IMR-90 (cell line): ENCODE measurements at regions not wholly inside any gene's neighbourhood (a gene's known extent, or its start where the extent isn't known, plus 50 kb on each side); places are given as distances from the start of the nearest gene placed in this dataset.

Experiments used
- ATAC-seq: fragments of 200-7000 bp; cut with Tn5 transposase; 2 replicates; pipeline ENCODE4 v1.9.1; 2020; ENCODE audit warnings: low read depth, mild to moderate bottlenecking, moderate library complexity
- BruUV-seq: library from RNA; stranded (reverse); fragments of 400-500 nt; replicated peaks from 2 replicates; lab custom pipeline; 2021; lab: Mats Ljungman, UMichigan
- CTCF ChIA-PET: fragments of 300-600 bp; formaldehyde crosslinking; extraction: SDS; loops from one replicate; lab custom pipeline; 2021; ENCODE audit warnings: antibody characterized with exemption; lab: Yijun Ruan, JAX
- POLR2A ChIA-PET: fragments of 300-600 bp; sonication (Branson Sonifier 250); formaldehyde crosslinking; loops from one replicate; lab custom pipeline; 2022; ENCODE audit warnings: antibody characterized with exemption; ENCODE audit not compliant: unreplicated experiment; lab: Charles Lee
- DNase-seq: peaks from one replicate; pipeline ENCODE4 v3.0.0; 2013
- H2AFZ ChIP-seq: replicated peaks from 2 replicates; pipeline ENCODE3; 2013; ENCODE audit warnings: low read length, mild to moderate bottlenecking; ENCODE audit not compliant: poor library complexity
- H2AK5ac ChIP-seq: 2 replicates; pipeline ENCODE4 v1.6.1; 2013; ENCODE audit warnings: low read depth, low read length, inconsistent platforms
- H2AK9ac ChIP-seq: replicated peaks from 2 replicates; pipeline ENCODE3; 2013; ENCODE audit warnings: mild to moderate bottlenecking, low read depth, low read length, moderate library complexity; ENCODE audit not compliant: poor library complexity
- H2BK120ac ChIP-seq: 2 replicates; pipeline ENCODE4 v1.6.1; 2013; ENCODE audit warnings: low read depth, low read length, inconsistent platforms
- H2BK15ac ChIP-seq: 3 replicates; pipeline ENCODE4 v1.6.1; 2013; ENCODE audit warnings: low read depth, low read length, inconsistent platforms
- H2BK20ac ChIP-seq: 2 replicates; pipeline ENCODE4 v1.6.1; 2013; ENCODE audit warnings: low read depth, mild to moderate bottlenecking, inconsistent platforms, low read length, moderate library complexity
- H2BK5ac ChIP-seq: 2 replicates; pipeline ENCODE4 v1.6.1; 2013; ENCODE audit warnings: mild to moderate bottlenecking, low read depth, low read length, inconsistent platforms; ENCODE audit not compliant: poor library complexity, severe bottlenecking
- H3K14ac ChIP-seq: replicated peaks from 2 replicates; pipeline ENCODE4 v1.6.1; 2013; ENCODE audit warnings: low read depth, low read length, inconsistent platforms
- H3K18ac ChIP-seq: 2 replicates; pipeline ENCODE4 v1.6.1; 2013; ENCODE audit warnings: low read depth, low read length, control low read depth
- H3K23ac ChIP-seq: 2 replicates; pipeline ENCODE4 v1.6.1; 2013; ENCODE audit warnings: low read depth, low read length, inconsistent platforms
- H3K27ac ChIP-seq: 2 replicates; pipeline ENCODE4 v1.5.1; 2013; ENCODE audit warnings: mild to moderate bottlenecking, control low read depth, low read length; ENCODE audit not compliant: insufficient read depth
- H3K27me3 ChIP-seq: 2 replicates; pipeline ENCODE4 v1.6.1; 2013; ENCODE audit warnings: low read length; ENCODE audit not compliant: control insufficient read depth, insufficient read depth
- H3K36me3 ChIP-seq: 2 replicates; pipeline ENCODE4 v1.6.1; 2013; ENCODE audit warnings: low read length, mixed read lengths; ENCODE audit not compliant: control insufficient read depth, insufficient read depth
- H3K4ac ChIP-seq: 2 replicates; pipeline ENCODE4 v1.6.1; 2013; ENCODE audit warnings: low read depth, low read length, inconsistent platforms
- H3K4me1 ChIP-seq: 2 replicates; pipeline ENCODE4 v1.6.1; 2013; ENCODE audit warnings: low read length, mixed read lengths; ENCODE audit not compliant: control insufficient read depth, insufficient read depth
- H3K4me2 ChIP-seq: 2 replicates; pipeline ENCODE4 v1.6.1; 2013; ENCODE audit warnings: low read depth, mild to moderate bottlenecking, control low read depth, low read length, moderate library complexity
- H3K4me3 ChIP-seq: 2 replicates; pipeline ENCODE4 v1.5.1; 2013; ENCODE audit warnings: low read depth, mild to moderate bottlenecking, control low read depth, low read length, moderate library complexity; ENCODE audit not compliant: insufficient read depth
- H3K56ac ChIP-seq: 2 replicates; pipeline ENCODE4 v1.6.1; 2013; ENCODE audit warnings: low read length, inconsistent platforms; ENCODE audit not compliant: insufficient read depth; ENCODE audit errors: extremely low read depth
- H3K79me1 ChIP-seq, 2 experiments: 2 replicates each; pipeline ENCODE4 v1.6.1; 2013; ENCODE audit warnings: low read length in 2 of 2, inconsistent platforms in 1 of 2, low read depth in 1 of 2
- H3K9ac ChIP-seq: 2 replicates; pipeline ENCODE4 v1.6.1; 2013; ENCODE audit warnings: low read depth, low read length, control low read depth
- H3K9me1 ChIP-seq: 2 replicates; pipeline ENCODE4 v1.6.1; 2013; ENCODE audit warnings: low read length, inconsistent platforms; ENCODE audit not compliant: insufficient read depth
- H3K9me3 ChIP-seq: 2 replicates; pipeline ENCODE4 v1.6.1; 2013; ENCODE audit warnings: low read length; ENCODE audit not compliant: control insufficient read depth, insufficient read depth
- H4K20me1 ChIP-seq: 2 replicates; pipeline ENCODE4 v1.6.1; 2013; ENCODE audit warnings: low read length, inconsistent platforms; ENCODE audit not compliant: insufficient read depth
- H4K5ac ChIP-seq: 2 replicates; pipeline ENCODE4 v1.6.1; 2013; ENCODE audit warnings: mild to moderate bottlenecking, low read depth, low read length, control low read depth
- H4K8ac ChIP-seq, 2 experiments: 2 replicates each; pipeline ENCODE4 v1.6.1; 2013; ENCODE audit warnings: low read depth in 2 of 2, low read length in 2 of 2, control low read depth in 1 of 2, inconsistent platforms in 1 of 2
- H4K91ac ChIP-seq: 2 replicates; pipeline ENCODE4 v1.6.1; 2013; ENCODE audit warnings: low read depth, low read length, inconsistent platforms; ENCODE audit not compliant: insufficient read depth
- BHLHE40 ChIP-seq: fragments of 150-350 bp; IDR thresholded peaks from 2 replicates; pipeline ENCODE4 v1.6.1; 2016; ENCODE audit warnings: mild to moderate bottlenecking, low read depth, low read length
- CEBPB ChIP-seq: IDR thresholded peaks from 2 replicates; pipeline ENCODE4 v1.6.1; 2012; ENCODE audit warnings: low read depth, low read length, improper control_type of control experiment
- FOS ChIP-seq: fragments of 150-350 bp; IDR thresholded peaks from 2 replicates; pipeline ENCODE4 v1.6.1; 2016; ENCODE audit warnings: low read depth, low read length
- MAFK ChIP-seq: IDR thresholded peaks from 2 replicates; pipeline ENCODE4 v1.6.1; 2012; ENCODE audit warnings: low read depth, low read length, improper control_type of control experiment
- MAZ ChIP-seq: IDR thresholded peaks from 2 replicates; pipeline ENCODE4 v1.6.1; 2012; ENCODE audit warnings: low read depth, mild to moderate bottlenecking, low read length, improper control_type of control experiment, moderate library complexity, borderline replicate concordance
- NFE2L2 ChIP-seq: fragments of 150-350 bp; IDR thresholded peaks from 2 replicates; pipeline ENCODE4 v1.6.1; 2016; ENCODE audit warnings: low read depth, mild to moderate bottlenecking, low read length
- POLR2A ChIP-seq: IDR thresholded peaks from 2 replicates; pipeline ENCODE4 v1.6.1; 2012; ENCODE audit warnings: mild to moderate bottlenecking, low read depth, low read length
- RAD21 ChIP-seq: IDR thresholded peaks from 2 replicates; pipeline ENCODE4 v1.6.1; 2012; ENCODE audit warnings: low read length, improper control_type of control experiment
- RCOR1 ChIP-seq: IDR thresholded peaks from 2 replicates; pipeline ENCODE4 v1.6.1; 2012; ENCODE audit warnings: mild to moderate bottlenecking, low read length, improper control_type of control experiment; ENCODE audit not compliant: insufficient replicate concordance
- RFX5 ChIP-seq: IDR thresholded peaks from 2 replicates; pipeline ENCODE4 v1.8.0; 2012; ENCODE audit warnings: low read depth, mild to moderate bottlenecking, low read length, moderate library complexity
- SMC3 ChIP-seq: fragments of 150-350 bp; IDR thresholded peaks from 2 replicates; pipeline ENCODE4 v1.6.1; 2016; ENCODE audit warnings: low read depth, mild to moderate bottlenecking, antibody characterized with exemption, low read length, moderate library complexity
- WGBS, 2 experiments: methylation state at CpG; one replicate each; pipeline versions ENCODE4 v1.1.5 to v1.1.7; 2013; ENCODE audit warnings: missing lambda C conversion rate in 2 of 2; ENCODE audit not compliant: insufficient read length in 1 of 2; ENCODE audit errors: extremely low coverage in 2 of 2; 5-methylcytosine and 5-hydroxymethylcytosine counted together
- dilution Hi-C: fragments of 300-500 bp; cut with HindIII; formaldehyde crosslinking; loops from one replicate; pipeline ENCODE4 v1.14.3; 2018; ENCODE audit warnings: low sequenced_read_pairs; ENCODE audit not compliant: unreplicated experiment
- in situ Hi-C: fragments of 300-500 bp; cut with MboI; formaldehyde crosslinking; loops from 3 replicates; pipeline ENCODE4 v1.14.3; 2019; ENCODE audit warnings: low sequenced_read_pairs, inconsistent platforms, mixed read lengths
- intact Hi-C: fragments of 100-400 bp; cut with micrococcal nuclease; formaldehyde crosslinking; loops from 2 replicates; pipeline ENCODE4 v1.10.0; 2022
- TF ChIP-seq, protein P1 (sequence below): conservative IDR thresholded peaks from 2 replicates; pipeline ENCODE4 v1.5.1; 2012; ENCODE audit warnings: mild to moderate bottlenecking, low read depth, low read length, improper control_type of control experiment
- TF ChIP-seq, protein P2 (sequence below): fragments of 150-350 bp; IDR thresholded peaks from 2 replicates; pipeline ENCODE4 v1.6.1; 2017; ENCODE audit warnings: mild to moderate bottlenecking, antibody characterized with exemption, low read length, low read depth

DNA sequence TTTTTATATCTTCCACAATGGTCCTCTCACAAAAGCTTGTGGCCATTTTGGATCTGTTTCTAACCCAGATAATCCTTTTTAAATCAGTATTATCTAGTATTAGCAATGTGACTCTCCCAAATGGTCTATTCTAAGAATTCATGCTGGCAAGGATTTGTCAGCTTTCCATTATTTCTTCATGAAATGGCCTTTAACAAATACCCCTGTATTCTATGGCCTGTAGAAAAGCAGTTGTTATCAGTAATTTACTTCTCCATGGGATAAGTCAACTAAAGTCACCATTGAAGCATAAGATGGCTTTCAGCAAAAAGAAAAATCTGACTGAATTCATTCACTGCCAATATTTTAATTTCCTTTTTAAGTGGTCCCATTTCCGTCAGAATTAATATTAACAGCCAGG is 346.4 kb upstream of the FAM174A start:
- H2BK5ac ChIP-seq = no peak overlapping the region
- no CpG with 5 or more reads among the region's 1 CpG for WGBS, 2 experiments
- dilution Hi-C loops = no loop called here
- no peak overlapping the region for H4K5ac ChIP-seq
- TF ChIP-seq POLR2A (no peak), RCOR1 (no peak), FOS (no peak), SMC3 (no peak), NFE2L2 (no peak), BHLHE40 (no peak), MAZ (no peak), RFX5 (no peak), RAD21 (no peak), MAFK (no peak), CEBPB (no peak)
- TF ChIP-seq, protein P1, sequence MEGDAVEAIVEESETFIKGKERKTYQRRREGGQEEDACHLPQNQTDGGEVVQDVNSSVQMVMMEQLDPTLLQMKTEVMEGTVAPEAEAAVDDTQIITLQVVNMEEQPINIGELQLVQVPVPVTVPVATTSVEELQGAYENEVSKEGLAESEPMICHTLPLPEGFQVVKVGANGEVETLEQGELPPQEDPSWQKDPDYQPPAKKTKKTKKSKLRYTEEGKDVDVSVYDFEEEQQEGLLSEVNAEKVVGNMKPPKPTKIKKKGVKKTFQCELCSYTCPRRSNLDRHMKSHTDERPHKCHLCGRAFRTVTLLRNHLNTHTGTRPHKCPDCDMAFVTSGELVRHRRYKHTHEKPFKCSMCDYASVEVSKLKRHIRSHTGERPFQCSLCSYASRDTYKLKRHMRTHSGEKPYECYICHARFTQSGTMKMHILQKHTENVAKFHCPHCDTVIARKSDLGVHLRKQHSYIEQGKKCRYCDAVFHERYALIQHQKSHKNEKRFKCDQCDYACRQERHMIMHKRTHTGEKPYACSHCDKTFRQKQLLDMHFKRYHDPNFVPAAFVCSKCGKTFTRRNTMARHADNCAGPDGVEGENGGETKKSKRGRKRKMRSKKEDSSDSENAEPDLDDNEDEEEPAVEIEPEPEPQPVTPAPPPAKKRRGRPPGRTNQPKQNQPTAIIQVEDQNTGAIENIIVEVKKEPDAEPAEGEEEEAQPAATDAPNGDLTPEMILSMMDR = no peak
- TF ChIP-seq, protein P2, sequence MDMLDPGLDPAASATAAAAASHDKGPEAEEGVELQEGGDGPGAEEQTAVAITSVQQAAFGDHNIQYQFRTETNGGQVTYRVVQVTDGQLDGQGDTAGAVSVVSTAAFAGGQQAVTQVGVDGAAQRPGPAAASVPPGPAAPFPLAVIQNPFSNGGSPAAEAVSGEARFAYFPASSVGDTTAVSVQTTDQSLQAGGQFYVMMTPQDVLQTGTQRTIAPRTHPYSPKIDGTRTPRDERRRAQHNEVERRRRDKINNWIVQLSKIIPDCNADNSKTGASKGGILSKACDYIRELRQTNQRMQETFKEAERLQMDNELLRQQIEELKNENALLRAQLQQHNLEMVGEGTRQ = no peak
- ChIA-PET POLR2A (no interaction called here), CTCF (interaction anchor here (0.7 kb wide), 1 partner anchor 1146 kb away, joined by 3 read pairs; no protein-coding TSS in a partner anchor)
- no peaks in the 10 kb centered on the region for H3K79me1 ChIP-seq
- no peak overlapping the region for H2AFZ ChIP-seq
- intact Hi-C loops = no loop called here
- H3K9me1 ChIP-seq = no peaks in the 10 kb centered on the region
- no peaks in the 10 kb centered on the region for H4K20me1 ChIP-seq
- H2AK9ac ChIP-seq = no peak overlapping the region
- no peaks in the 10 kb centered on the region for H3K36me3 ChIP-seq
- no peak overlapping the region for H4K91ac ChIP-seq
- H3K14ac ChIP-seq = no peak overlapping the region
- H3K4me1 ChIP-seq = no peaks in the 10 kb centered on the region
- H3K23ac ChIP-seq = no peak overlapping the region
- H3K4me3 ChIP-seq = no peak overlapping the region
- H4K8ac ChIP-seq = no peak overlapping the region
- no peaks in the 10 kb centered on the region for H3K9me3 ChIP-seq
- no peak overlapping the region for H2BK15ac ChIP-seq
- DNase-seq (no peak), ATAC-seq (no peak)
- H3K27me3 ChIP-seq = no peaks in the 10 kb centered on the region
- H3K18ac ChIP-seq = no peak overlapping the region
- H2BK120ac ChIP-seq = no peak overlapping the region
- H3K4me2 ChIP-seq = no peak overlapping the region
- H2AK5ac ChIP-seq = no peak overlapping the region
- no peak overlapping the region for H3K56ac ChIP-seq
- no peak overlapping the region for H2BK20ac ChIP-seq
- H3K27ac ChIP-seq = no peak overlapping the region
- no peak overlapping the region for H3K9ac ChIP-seq
- H3K4ac ChIP-seq = no peak overlapping the region
- BruUV-seq = no TSS peak
- in situ Hi-C loops = no loop called here
